OCI-LY1 (cell line): ENCODE measurements at regions not wholly inside any gene's neighbourhood (a gene's known extent, or its start where the extent isn't known, plus 50 kb on each side); places are given as distances from the start of the nearest gene placed in this dataset.

Experiments used
- CTCF ChIP-seq: fragments of 200-600 bp; sonication (generic), shearing (Covaris generic); IDR thresholded peaks from 2 replicates; pipeline ENCODE4 v1.5.1; 2017; ENCODE audit warnings: mild to moderate bottlenecking, antibody characterized with exemption, low read length, moderate library complexity, mixed read lengths
- EZH2 ChIP-seq: fragments of 200-600 bp; sonication (generic), shearing (Covaris generic); IDR thresholded peaks from 2 replicates; pipeline ENCODE4 v1.8.0; 2017; ENCODE audit warnings: borderline replicate concordance, mixed run types, mild to moderate bottlenecking, antibody characterized with exemption, low read length, moderate library complexity, mixed read lengths

- TF ChIP-seq CTCF: no peak
- no peak for TF ChIP-seq EZH2
Measured at GRCh38 chr7:80008039-80008438, 126.6 kb upstream of the GNAI1 start.
